CD4-positive, alpha-beta T cell (primary cell): ENCODE measurements at regions not wholly inside any gene's neighbourhood (a gene's known extent, or its start where the extent isn't known, plus 50 kb on each side); places are given as distances from the start of the nearest gene placed in this dataset.

Source experiments
- ATAC-seq: fragments of 200-7000 bp; cut with Tn5 transposase; one replicate; pipeline ENCODE4 v1.10.0; 2022; ENCODE audit warnings: mild to moderate bottlenecking; ENCODE audit not compliant: poor library complexity
- CTCF ChIA-PET: fragments of 350-600 bp; sonication (Branson Sonifier 250); formaldehyde crosslinking; loops from one replicate; lab custom pipeline; 2021; ENCODE audit warnings: antibody characterized with exemption, inconsistent platforms; lab: Charles Lee
- POLR2A ChIA-PET: fragments of 350-600 bp; sonication (Branson Sonifier 250); formaldehyde crosslinking; loops from one replicate; lab custom pipeline; 2021; ENCODE audit warnings: antibody characterized with exemption, inconsistent platforms; lab: Charles Lee
- DNase-seq, 14 experiments: peaks; one replicate each; pipeline ENCODE4 v3.0.0-alpha.2; 2013 to 2020; ENCODE audit warnings: mixed read lengths in 2 of 14
- H3K27ac ChIP-seq, 2 donors: one replicate each; pipeline versions ENCODE4 v1.5.1 to v1.7.0; 2013; ENCODE audit warnings: low read length in 2 of 2, low read depth in 1 of 2, mild to moderate bottlenecking in 1 of 2
- H3K27me3 ChIP-seq, 2 experiments: 1 replicate in 1 of 2; 2 replicates in 1 of 2; pipeline versions ENCODE4 v1.6.1 to v1.7.0; 2013; ENCODE audit warnings: low read length in 2 of 2, control low read depth in 1 of 2, mild to moderate bottlenecking in 1 of 2, moderate library complexity in 1 of 2; ENCODE audit not compliant: insufficient read depth in 2 of 2, control insufficient read depth in 1 of 2
- H3K36me3 ChIP-seq: one replicate; pipeline ENCODE4 v1.6.1; 2013; ENCODE audit warnings: low read length, control low read depth; ENCODE audit not compliant: insufficient read depth
- H3K4me1 ChIP-seq: one replicate; pipeline ENCODE4 v1.6.1; 2013; ENCODE audit warnings: low read length, control low read depth; ENCODE audit not compliant: insufficient read depth
- H3K4me3 ChIP-seq: one replicate; pipeline ENCODE4 v1.5.1; 2013; ENCODE audit warnings: mild to moderate bottlenecking, low read length, moderate library complexity
- H3K9me3 ChIP-seq, 2 experiments: 1 replicate in 1 of 2; 2 replicates in 1 of 2; pipeline versions ENCODE4 v1.6.1 to v1.7.0; 2013; ENCODE audit warnings: low read length in 2 of 2, mild to moderate bottlenecking in 2 of 2, control low read depth in 1 of 2, moderate library complexity in 1 of 2; ENCODE audit not compliant: control insufficient read depth in 1 of 2, insufficient read depth in 1 of 2
- H3K27ac Mint-ChIP-seq: one replicate; pipeline ENCODE4 v1.8.0; 2020; ENCODE audit warnings: mixed read lengths
- H3K27me3 Mint-ChIP-seq: one replicate; pipeline ENCODE4 v1.8.0; 2021; ENCODE audit warnings: mixed read lengths
- H3K36me3 Mint-ChIP-seq: one replicate; pipeline ENCODE4 v1.8.0; 2021; ENCODE audit warnings: low read depth, mixed read lengths
- H3K4me1 Mint-ChIP-seq: one replicate; pipeline ENCODE4 v1.8.0; 2021; ENCODE audit warnings: low read depth, mixed read lengths
- H3K4me3 Mint-ChIP-seq: one replicate; pipeline ENCODE4 v1.8.0; 2020; ENCODE audit warnings: mild to moderate bottlenecking, mixed read lengths
- H3K9me3 Mint-ChIP-seq: one replicate; pipeline ENCODE4 v1.8.0; 2020; ENCODE audit warnings: mixed read lengths
- intact Hi-C, 2 experiments: fragments of 100-400 bp; cut with DNase I in 1 of 2; cut with micrococcal nuclease in 1 of 2; formaldehyde crosslinking; loops; one replicate each; pipeline versions ENCODE4 v1.15.1 to v1.9.0; 2023 to 2025; cut with DNase I, micrococcal nuclease
- TF ChIP-seq, protein P1 (sequence below): fragments of 200-600 bp; IDR thresholded peaks from one replicate; pipeline ENCODE4 v1.8.0; 2022; ENCODE audit warnings: antibody characterized with exemption, mild to moderate bottlenecking

GRCh38 chr1:238177351-238177750 is 286.6 kb upstream of the ZP4 start:
- H3K4me3 Mint-ChIP-seq = no peak overlapping the region
- Histone ChIP-seq H3K4me3 (no peak overlapping the region), H3K27ac (no peak overlapping the region), H3K4me1 (no peaks in the 10 kb centered on the region), H3K36me3 (no peaks in the 10 kb centered on the region), H3K9me3 (peaks cover 0 to 13% of the 10 kb centered on the region in 2 experiments), H3K27me3 (no peaks in the 10 kb centered on the region)
- H3K27ac Mint-ChIP-seq = no peak overlapping the region
- no peaks in the 10 kb centered on the region for H3K27me3 Mint-ChIP-seq
- CTCF ChIA-PET = no interaction called here
- POLR2A ChIA-PET = no interaction called here
- DNase-seq (no peak), ATAC-seq (no peak)
- H3K36me3 Mint-ChIP-seq = no peaks in the 10 kb centered on the region
- no peaks in the 10 kb centered on the region for H3K4me1 Mint-ChIP-seq
- intact Hi-C loops = no loop called here
- TF ChIP-seq, protein P1, sequence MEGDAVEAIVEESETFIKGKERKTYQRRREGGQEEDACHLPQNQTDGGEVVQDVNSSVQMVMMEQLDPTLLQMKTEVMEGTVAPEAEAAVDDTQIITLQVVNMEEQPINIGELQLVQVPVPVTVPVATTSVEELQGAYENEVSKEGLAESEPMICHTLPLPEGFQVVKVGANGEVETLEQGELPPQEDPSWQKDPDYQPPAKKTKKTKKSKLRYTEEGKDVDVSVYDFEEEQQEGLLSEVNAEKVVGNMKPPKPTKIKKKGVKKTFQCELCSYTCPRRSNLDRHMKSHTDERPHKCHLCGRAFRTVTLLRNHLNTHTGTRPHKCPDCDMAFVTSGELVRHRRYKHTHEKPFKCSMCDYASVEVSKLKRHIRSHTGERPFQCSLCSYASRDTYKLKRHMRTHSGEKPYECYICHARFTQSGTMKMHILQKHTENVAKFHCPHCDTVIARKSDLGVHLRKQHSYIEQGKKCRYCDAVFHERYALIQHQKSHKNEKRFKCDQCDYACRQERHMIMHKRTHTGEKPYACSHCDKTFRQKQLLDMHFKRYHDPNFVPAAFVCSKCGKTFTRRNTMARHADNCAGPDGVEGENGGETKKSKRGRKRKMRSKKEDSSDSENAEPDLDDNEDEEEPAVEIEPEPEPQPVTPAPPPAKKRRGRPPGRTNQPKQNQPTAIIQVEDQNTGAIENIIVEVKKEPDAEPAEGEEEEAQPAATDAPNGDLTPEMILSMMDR = no peak
- peaks cover 14% of the 10 kb centered on the region for H3K9me3 Mint-ChIP-seq

DNA sequence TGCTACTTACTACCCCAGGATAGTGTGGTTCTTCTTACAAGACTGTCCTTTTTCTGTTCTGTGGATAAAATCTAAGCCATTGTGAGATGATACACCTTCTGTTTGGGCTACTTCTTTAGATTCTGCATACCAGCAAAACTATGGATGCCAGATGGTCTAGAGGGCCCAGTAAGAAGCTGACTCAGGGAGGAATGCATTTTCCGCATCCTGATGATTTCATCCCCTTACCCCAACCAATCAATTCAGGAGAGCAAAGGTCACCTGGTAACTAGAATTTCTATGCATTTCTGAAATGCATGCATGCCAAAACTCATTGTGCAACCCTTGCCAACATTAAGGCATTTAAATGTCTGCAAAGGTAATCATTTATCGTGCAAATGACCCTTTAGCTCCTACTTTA is 285.7 kb upstream of the ZP4 start:
- H3K9me3 ChIP-seq = peaks cover 0 to 13% of the 10 kb centered on the region in 2 experiments
- H3K4me1 ChIP-seq = no peaks in the 10 kb centered on the region
- H3K27ac ChIP-seq = no peak overlapping the region
- Mint-ChIP-seq H3K9me3 (peaks cover 12% of the 10 kb centered on the region), H3K4me3 (no peak overlapping the region), H3K36me3 (no peaks in the 10 kb centered on the region), H3K27me3 (no peaks in the 10 kb centered on the region), H3K4me1 (no peaks in the 10 kb centered on the region), H3K27ac (no peak overlapping the region)
- H3K27me3 ChIP-seq = no peaks in the 10 kb centered on the region
- intact Hi-C loops = no loop called here
- no peaks in the 10 kb centered on the region for H3K36me3 ChIP-seq
- CTCF ChIA-PET = no interaction called here
- no peak for ATAC-seq
- H3K4me3 ChIP-seq = no peak overlapping the region
- DNase-seq = no peak
- TF ChIP-seq, protein P1 = no peak
- POLR2A ChIA-PET = no interaction called here

GRCh38 chr1:238171985-238172384 is 281.3 kb upstream of the ZP4 start:
- Mint-ChIP-seq H3K4me1 (no peaks in the 10 kb centered on the region), H3K27ac (no peak overlapping the region), H3K4me3 (no peak overlapping the region), H3K27me3 (no peaks in the 10 kb centered on the region), H3K36me3 (no peaks in the 10 kb centered on the region), H3K9me3 (peaks cover 11% of the 10 kb centered on the region)
- ATAC-seq (no peak), DNase-seq (no peak)
- ChIA-PET POLR2A (no interaction called here), CTCF (no interaction called here)
- intact Hi-C loops = no loop called here
- Histone ChIP-seq H3K4me3 (no peak overlapping the region), H3K4me1 (no peaks in the 10 kb centered on the region), H3K27ac (no peak overlapping the region), H3K9me3 (peaks cover 0 to 6% of the 10 kb centered on the region in 2 experiments), H3K27me3 (no peaks in the 10 kb centered on the region), H3K36me3 (no peaks in the 10 kb centered on the region)
- TF ChIP-seq, protein P1 = no peak
